Neural cell (in vitro differentiated cells): ENCODE measurements at regions not wholly inside any gene's neighbourhood (a gene's known extent, or its start where the extent isn't known, plus 50 kb on each side); places are given as distances from the start of the nearest gene placed in this dataset.

ENCODE experiments used
- EP300 ChIP-seq: fragments of 450-650 bp; conservative IDR thresholded peaks from 2 replicates; pipeline ENCODE4 v1.6.1; 2014; ENCODE audit warnings: antibody characterized with exemption, mild to moderate bottlenecking, moderate library complexity; ENCODE audit not compliant: poor library complexity, severe bottlenecking
- EZH2 ChIP-seq: fragments of 200-600, 300-800 bp; shearing (Covaris generic), sonication (generic); IDR thresholded peaks from 2 replicates; pipeline ENCODE4 v1.6.1; 2014; ENCODE audit warnings: antibody characterized with exemption, low read length, borderline replicate concordance, mild to moderate bottlenecking; ENCODE audit not compliant: insufficient read depth, poor library complexity, severe bottlenecking
- POLR2AphosphoS5 ChIP-seq: IDR thresholded peaks from 2 replicates; pipeline ENCODE4 v1.6.1; 2012
- RAD21 ChIP-seq: fragments of 450-650 bp; conservative IDR thresholded peaks from 2 replicates; pipeline ENCODE4 v1.6.1; 2014; ENCODE audit warnings: antibody characterized with exemption, mild to moderate bottlenecking, moderate library complexity
- TAF1 ChIP-seq: IDR thresholded peaks from 2 replicates; pipeline ENCODE4 v1.6.1; 2012; ENCODE audit warnings: low read depth
- TF ChIP-seq, protein P1 (sequence below): fragments of 450-650 bp; IDR thresholded peaks from 2 replicates; pipeline ENCODE4 v1.5.1; 2014; ENCODE audit warnings: antibody characterized with exemption, mild to moderate bottlenecking, moderate library complexity; ENCODE audit not compliant: poor library complexity, severe bottlenecking

DNA sequence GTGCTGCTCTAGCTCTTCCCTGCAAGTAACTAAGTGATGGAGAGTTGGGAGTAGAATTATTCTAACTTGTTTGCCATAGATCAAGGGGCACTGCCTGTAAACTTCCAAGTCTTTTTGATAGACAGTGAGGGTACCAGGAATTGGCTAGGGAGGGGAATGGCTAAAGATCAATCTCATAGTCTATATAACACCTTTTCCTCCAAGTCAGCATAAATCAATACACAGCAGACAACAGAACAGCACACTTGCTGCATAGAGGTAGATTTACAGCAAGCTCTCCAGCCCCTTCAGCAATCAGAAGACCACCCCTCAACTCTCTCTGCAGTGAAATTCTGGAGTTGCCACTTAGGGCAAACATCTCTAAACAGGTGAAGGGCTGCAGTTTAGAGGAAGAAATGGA, 643.5 kb upstream of the KLF4 start:
- TF ChIP-seq, protein P1, sequence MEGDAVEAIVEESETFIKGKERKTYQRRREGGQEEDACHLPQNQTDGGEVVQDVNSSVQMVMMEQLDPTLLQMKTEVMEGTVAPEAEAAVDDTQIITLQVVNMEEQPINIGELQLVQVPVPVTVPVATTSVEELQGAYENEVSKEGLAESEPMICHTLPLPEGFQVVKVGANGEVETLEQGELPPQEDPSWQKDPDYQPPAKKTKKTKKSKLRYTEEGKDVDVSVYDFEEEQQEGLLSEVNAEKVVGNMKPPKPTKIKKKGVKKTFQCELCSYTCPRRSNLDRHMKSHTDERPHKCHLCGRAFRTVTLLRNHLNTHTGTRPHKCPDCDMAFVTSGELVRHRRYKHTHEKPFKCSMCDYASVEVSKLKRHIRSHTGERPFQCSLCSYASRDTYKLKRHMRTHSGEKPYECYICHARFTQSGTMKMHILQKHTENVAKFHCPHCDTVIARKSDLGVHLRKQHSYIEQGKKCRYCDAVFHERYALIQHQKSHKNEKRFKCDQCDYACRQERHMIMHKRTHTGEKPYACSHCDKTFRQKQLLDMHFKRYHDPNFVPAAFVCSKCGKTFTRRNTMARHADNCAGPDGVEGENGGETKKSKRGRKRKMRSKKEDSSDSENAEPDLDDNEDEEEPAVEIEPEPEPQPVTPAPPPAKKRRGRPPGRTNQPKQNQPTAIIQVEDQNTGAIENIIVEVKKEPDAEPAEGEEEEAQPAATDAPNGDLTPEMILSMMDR = no peak
- TF ChIP-seq EP300 = no peak
- TF ChIP-seq EZH2 = no peak
- no peak for TF ChIP-seq RAD21
- TF ChIP-seq POLR2AphosphoS5 = no peak
- no peak for TF ChIP-seq TAF1
